ENCODE measurements at regions not wholly inside any gene's neighbourhood (a gene's known extent, or its start where the extent isn't known, plus 50 kb on each side); places are given as distances from the start of the nearest gene placed in this dataset.

DNA sequence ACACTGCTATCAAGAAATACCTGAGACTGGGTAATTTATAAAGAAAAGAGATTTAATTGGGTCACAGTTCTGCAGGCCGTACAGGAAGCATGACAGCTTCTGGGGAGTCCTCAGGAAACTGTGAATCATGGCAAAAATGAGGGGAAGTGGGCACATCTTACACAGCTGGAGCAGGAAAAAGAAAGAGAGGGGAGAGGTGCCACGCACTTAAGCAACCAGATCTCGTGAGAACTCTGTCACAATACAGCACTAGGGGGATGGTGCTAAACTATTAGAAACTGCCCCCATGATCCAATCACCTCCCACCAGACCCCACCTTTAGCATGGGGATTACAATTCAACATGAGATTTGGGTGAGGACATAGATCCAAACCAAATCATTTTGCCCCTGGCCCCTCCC lies 105.5 kb upstream of the CPLX2 start:
- TF ChIP-seq RARB (CRISPR knock-in tag; IDR thresholded peaks at IDR 0.05) (no peak), ESRRG (CRISPR knock-in tag; IDR thresholded peaks at IDR 0.05) (no peak), ISL1 (CRISPR knock-in tag; IDR thresholded peaks at IDR 0.05) (no peak), SNAI2 (CRISPR knock-in tag; IDR thresholded peaks at IDR 0.05) (no peak), PPARA (CRISPR knock-in tag; IDR thresholded peaks at IDR 0.05; ENCODE audit: borderline replicate concordance) (no peak), BACH2 (CRISPR knock-in tag; IDR thresholded peaks at IDR 0.05; ENCODE audit: borderline replicate concordance) (no peak), ZFP3 (CRISPR knock-in tag; IDR thresholded peaks at IDR 0.05) (no peak), ZNF70 (CRISPR knock-in tag; IDR thresholded peaks at IDR 0.05) (no peak)
- TF ChIP-seq, protein P1, sequence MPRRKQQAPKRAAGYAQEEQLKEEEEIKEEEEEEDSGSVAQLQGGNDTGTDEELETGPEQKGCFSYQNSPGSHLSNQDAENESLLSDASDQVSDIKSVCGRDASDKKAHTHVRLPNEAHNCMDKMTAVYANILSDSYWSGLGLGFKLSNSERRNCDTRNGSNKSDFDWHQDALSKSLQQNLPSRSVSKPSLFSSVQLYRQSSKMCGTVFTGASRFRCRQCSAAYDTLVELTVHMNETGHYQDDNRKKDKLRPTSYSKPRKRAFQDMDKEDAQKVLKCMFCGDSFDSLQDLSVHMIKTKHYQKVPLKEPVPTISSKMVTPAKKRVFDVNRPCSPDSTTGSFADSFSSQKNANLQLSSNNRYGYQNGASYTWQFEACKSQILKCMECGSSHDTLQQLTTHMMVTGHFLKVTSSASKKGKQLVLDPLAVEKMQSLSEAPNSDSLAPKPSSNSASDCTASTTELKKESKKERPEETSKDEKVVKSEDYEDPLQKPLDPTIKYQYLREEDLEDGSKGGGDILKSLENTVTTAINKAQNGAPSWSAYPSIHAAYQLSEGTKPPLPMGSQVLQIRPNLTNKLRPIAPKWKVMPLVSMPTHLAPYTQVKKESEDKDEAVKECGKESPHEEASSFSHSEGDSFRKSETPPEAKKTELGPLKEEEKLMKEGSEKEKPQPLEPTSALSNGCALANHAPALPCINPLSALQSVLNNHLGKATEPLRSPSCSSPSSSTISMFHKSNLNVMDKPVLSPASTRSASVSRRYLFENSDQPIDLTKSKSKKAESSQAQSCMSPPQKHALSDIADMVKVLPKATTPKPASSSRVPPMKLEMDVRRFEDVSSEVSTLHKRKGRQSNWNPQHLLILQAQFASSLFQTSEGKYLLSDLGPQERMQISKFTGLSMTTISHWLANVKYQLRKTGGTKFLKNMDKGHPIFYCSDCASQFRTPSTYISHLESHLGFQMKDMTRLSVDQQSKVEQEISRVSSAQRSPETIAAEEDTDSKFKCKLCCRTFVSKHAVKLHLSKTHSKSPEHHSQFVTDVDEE (CRISPR knock-in tag; IDR thresholded peaks at IDR 0.05) = no peak
- TF ChIP-seq, protein P2, sequence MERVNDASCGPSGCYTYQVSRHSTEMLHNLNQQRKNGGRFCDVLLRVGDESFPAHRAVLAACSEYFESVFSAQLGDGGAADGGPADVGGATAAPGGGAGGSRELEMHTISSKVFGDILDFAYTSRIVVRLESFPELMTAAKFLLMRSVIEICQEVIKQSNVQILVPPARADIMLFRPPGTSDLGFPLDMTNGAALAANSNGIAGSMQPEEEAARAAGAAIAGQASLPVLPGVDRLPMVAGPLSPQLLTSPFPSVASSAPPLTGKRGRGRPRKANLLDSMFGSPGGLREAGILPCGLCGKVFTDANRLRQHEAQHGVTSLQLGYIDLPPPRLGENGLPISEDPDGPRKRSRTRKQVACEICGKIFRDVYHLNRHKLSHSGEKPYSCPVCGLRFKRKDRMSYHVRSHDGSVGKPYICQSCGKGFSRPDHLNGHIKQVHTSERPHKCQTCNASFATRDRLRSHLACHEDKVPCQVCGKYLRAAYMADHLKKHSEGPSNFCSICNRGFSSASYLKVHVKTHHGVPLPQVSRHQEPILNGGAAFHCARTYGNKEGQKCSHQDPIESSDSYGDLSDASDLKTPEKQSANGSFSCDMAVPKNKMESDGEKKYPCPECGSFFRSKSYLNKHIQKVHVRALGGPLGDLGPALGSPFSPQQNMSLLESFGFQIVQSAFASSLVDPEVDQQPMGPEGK (CRISPR knock-in tag; IDR thresholded peaks at IDR 0.05; ENCODE audit: borderline replicate concordance) = no peak
- TF ChIP-seq, protein P3, sequence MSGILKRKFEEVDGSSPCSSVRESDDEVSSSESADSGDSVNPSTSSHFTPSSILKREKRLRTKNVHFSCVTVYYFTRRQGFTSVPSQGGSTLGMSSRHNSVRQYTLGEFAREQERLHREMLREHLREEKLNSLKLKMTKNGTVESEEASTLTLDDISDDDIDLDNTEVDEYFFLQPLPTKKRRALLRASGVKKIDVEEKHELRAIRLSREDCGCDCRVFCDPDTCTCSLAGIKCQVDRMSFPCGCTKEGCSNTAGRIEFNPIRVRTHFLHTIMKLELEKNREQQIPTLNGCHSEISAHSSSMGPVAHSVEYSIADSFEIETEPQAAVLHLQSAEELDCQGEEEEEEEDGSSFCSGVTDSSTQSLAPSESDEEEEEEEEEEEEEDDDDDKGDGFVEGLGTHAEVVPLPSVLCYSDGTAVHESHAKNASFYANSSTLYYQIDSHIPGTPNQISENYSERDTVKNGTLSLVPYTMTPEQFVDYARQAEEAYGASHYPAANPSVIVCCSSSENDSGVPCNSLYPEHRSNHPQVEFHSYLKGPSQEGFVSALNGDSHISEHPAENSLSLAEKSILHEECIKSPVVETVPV (CRISPR knock-in tag; IDR thresholded peaks at IDR 0.05) = no peak
- TF ChIP-seq, protein P4, sequence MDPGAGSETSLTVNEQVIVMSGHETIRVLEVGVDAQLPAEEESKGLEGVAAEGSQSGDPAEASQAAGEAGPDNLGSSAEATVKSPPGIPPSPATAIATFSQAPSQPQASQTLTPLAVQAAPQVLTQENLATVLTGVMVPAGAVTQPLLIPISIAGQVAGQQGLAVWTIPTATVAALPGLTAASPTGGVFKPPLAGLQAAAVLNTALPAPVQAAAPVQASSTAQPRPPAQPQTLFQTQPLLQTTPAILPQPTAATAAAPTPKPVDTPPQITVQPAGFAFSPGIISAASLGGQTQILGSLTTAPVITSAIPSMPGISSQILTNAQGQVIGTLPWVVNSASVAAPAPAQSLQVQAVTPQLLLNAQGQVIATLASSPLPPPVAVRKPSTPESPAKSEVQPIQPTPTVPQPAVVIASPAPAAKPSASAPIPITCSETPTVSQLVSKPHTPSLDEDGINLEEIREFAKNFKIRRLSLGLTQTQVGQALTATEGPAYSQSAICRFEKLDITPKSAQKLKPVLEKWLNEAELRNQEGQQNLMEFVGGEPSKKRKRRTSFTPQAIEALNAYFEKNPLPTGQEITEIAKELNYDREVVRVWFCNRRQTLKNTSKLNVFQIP (CRISPR knock-in tag; IDR thresholded peaks at IDR 0.05; ENCODE audit: borderline replicate concordance, low read depth) = no peak
- no peak for ATAC-seq

DNA sequence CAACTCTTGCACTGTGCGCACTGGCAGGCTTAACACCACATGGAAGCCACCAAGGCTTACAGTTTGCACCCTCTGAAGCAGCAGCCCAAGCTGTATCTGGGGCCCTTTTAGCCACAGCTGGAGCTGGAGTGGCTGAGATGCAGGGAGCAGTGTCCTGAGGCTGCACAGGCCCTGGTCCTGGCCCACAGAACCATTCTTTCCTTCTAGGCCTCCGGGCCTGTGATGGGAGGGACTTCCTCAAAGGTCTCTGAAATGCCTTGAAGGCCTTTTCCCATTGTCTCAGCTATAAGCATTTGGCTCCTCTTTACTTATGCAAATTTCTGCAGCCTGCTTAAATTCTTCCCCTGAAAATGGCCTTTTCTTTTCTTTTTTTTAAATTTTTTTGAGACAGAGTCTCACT lies 104.4 kb upstream of the CPLX2 start:
- no peak for ATAC-seq

More for the DNA sequence above, 104.4 kb upstream of the CPLX2 start:
- TF ChIP-seq, protein P1 (CRISPR knock-in tag; IDR thresholded peaks at IDR 0.05) = no peak
- TF ChIP-seq, protein P4 (CRISPR knock-in tag; IDR thresholded peaks at IDR 0.05; ENCODE audit: borderline replicate concordance, low read depth) = no peak
- TF ChIP-seq, protein P2 (CRISPR knock-in tag; IDR thresholded peaks at IDR 0.05; ENCODE audit: borderline replicate concordance) = no peak
- TF ChIP-seq GLIS3 (CRISPR knock-in tag; IDR thresholded peaks at IDR 0.05) (no peak), ZFP30 (CRISPR knock-in tag; IDR thresholded peaks at IDR 0.05) (no peak), ZFP3 (CRISPR knock-in tag; IDR thresholded peaks at IDR 0.05) (no peak), ZNF8 (CRISPR knock-in tag; IDR thresholded peaks at IDR 0.05) (no peak), ESRRG (CRISPR knock-in tag; IDR thresholded peaks at IDR 0.05) (no peak), PPARA (CRISPR knock-in tag; IDR thresholded peaks at IDR 0.05; ENCODE audit: borderline replicate concordance) (no peak), SNAI2 (CRISPR knock-in tag; IDR thresholded peaks at IDR 0.05) (no peak), ISL1 (CRISPR knock-in tag; IDR thresholded peaks at IDR 0.05) (no peak), RARB (CRISPR knock-in tag; IDR thresholded peaks at IDR 0.05) (no peak), ZNF70 (CRISPR knock-in tag; IDR thresholded peaks at IDR 0.05) (no peak), BACH2 (CRISPR knock-in tag; IDR thresholded peaks at IDR 0.05; ENCODE audit: borderline replicate concordance) (no peak), ZNF565 (CRISPR knock-in tag; conservative IDR thresholded peaks at IDR 0.05; ENCODE audit: low read depth) (no peak)
- TF ChIP-seq, protein P3 (CRISPR knock-in tag; IDR thresholded peaks at IDR 0.05) = no peak
- TF ChIP-seq, protein P5, sequence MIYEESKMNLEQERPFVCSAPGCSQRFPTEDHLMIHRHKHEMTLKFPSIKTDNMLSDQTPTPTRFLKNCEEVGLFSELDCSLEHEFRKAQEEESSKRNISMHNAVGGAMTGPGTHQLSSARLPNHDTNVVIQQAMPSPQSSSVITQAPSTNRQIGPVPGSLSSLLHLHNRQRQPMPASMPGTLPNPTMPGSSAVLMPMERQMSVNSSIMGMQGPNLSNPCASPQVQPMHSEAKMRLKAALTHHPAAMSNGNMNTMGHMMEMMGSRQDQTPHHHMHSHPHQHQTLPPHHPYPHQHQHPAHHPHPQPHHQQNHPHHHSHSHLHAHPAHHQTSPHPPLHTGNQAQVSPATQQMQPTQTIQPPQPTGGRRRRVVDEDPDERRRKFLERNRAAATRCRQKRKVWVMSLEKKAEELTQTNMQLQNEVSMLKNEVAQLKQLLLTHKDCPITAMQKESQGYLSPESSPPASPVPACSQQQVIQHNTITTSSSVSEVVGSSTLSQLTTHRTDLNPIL (CRISPR knock-in tag; IDR thresholded peaks at IDR 0.05; ENCODE audit: low read depth) = no peak
